A673 (cell line): ENCODE measurements at regions not wholly inside any gene's neighbourhood (a gene's known extent, or its start where the extent isn't known, plus 50 kb on each side); places are given as distances from the start of the nearest gene placed in this dataset.
A peak's percentile ranks its signal among the peaks of the same experiment; 100 is the strongest.

Source experiments
- BruUV-seq: library from RNA; stranded (reverse); fragments of 400-500 nt; replicated peaks from 2 replicates; lab custom pipeline; 2021; lab: Mats Ljungman, UMichigan
- CTCF ChIA-PET: fragments of 300-600 bp; sonication (Branson Sonifier 250); formaldehyde crosslinking; loops from one replicate; lab custom pipeline; 2022; ENCODE audit warnings: antibody characterized with exemption; lab: Charles Lee
- POLR2A ChIA-PET: fragments of 300-600 bp; sonication (Branson Sonifier 250); formaldehyde crosslinking; loops from one replicate; lab custom pipeline; 2022; ENCODE audit warnings: antibody characterized with exemption; ENCODE audit not compliant: low non-redundant PET; lab: Charles Lee
- DNase-seq: peaks from one replicate; pipeline ENCODE4 v3.0.0-alpha.2; 2015; ENCODE audit warnings: low spot score
- H3K27ac ChIP-seq: fragments of 200-600 bp; sonication (generic); 2 replicates; pipeline ENCODE4 v1.5.1; 2016; ENCODE audit warnings: mixed run types, low read depth, mild to moderate bottlenecking, mixed read lengths, antibody characterized with exemption, low read length; ENCODE audit not compliant: poor library complexity, severe bottlenecking
- H3K27me3 ChIP-seq: fragments of 200-600 bp; sonication (generic); replicated peaks from 2 replicates; pipeline ENCODE4 v1.6.1; 2017; ENCODE audit warnings: mixed run types, low read depth, mild to moderate bottlenecking, mixed read lengths, antibody characterized with exemption, low read length; ENCODE audit not compliant: insufficient read depth, poor library complexity
- H3K36me3 ChIP-seq: fragments of 200-600 bp; sonication (generic); 2 replicates; pipeline ENCODE4 v1.6.1; 2016; ENCODE audit warnings: mixed run types, mild to moderate bottlenecking, mixed read lengths, antibody characterized with exemption, low read length; ENCODE audit not compliant: insufficient read depth, poor library complexity, severe bottlenecking
- H3K4me1 ChIP-seq: fragments of 200-600 bp; sonication (generic); 2 replicates; pipeline ENCODE4 v1.6.1; 2017; ENCODE audit warnings: mixed run types, mild to moderate bottlenecking, mixed read lengths, antibody characterized with exemption, low read length; ENCODE audit not compliant: insufficient read depth, poor library complexity, severe bottlenecking
- H3K4me3 ChIP-seq: fragments of 200-600 bp; sonication (generic); 2 replicates; pipeline ENCODE4 v1.5.1; 2016; ENCODE audit warnings: low read depth, mixed run types, mild to moderate bottlenecking, mixed read lengths, low read length; ENCODE audit not compliant: poor library complexity, severe bottlenecking
- H3K9me3 ChIP-seq: fragments of 200-600 bp; sonication (generic); 2 replicates; pipeline ENCODE4 v1.6.1; 2016; ENCODE audit warnings: mixed run types, low read depth, mild to moderate bottlenecking, mixed read lengths, antibody characterized with exemption, low read length; ENCODE audit not compliant: poor library complexity, severe bottlenecking
- EZH2 ChIP-seq: fragments of 200-600 bp; sonication (generic); IDR thresholded peaks from 2 replicates; pipeline ENCODE4 v1.6.1; 2017; ENCODE audit warnings: borderline replicate concordance, low read depth, mild to moderate bottlenecking, mixed read lengths, antibody characterized with exemption, low read length; ENCODE audit not compliant: poor library complexity, severe bottlenecking
- intact Hi-C: fragments of 100-400 bp; cut with micrococcal nuclease; formaldehyde crosslinking; loops from one replicate; pipeline ENCODE4 v1.10.0; 2022; ENCODE audit not compliant: unreplicated experiment
- TF ChIP-seq, protein P1 (sequence below): fragments of 300-800, 200-600 bp; sonication (generic); conservative IDR thresholded peaks from 2 replicates; pipeline ENCODE4 v1.5.1; 2017; ENCODE audit warnings: low read depth, mild to moderate bottlenecking, antibody characterized with exemption, low read length, moderate library complexity, mixed read lengths

DNA sequence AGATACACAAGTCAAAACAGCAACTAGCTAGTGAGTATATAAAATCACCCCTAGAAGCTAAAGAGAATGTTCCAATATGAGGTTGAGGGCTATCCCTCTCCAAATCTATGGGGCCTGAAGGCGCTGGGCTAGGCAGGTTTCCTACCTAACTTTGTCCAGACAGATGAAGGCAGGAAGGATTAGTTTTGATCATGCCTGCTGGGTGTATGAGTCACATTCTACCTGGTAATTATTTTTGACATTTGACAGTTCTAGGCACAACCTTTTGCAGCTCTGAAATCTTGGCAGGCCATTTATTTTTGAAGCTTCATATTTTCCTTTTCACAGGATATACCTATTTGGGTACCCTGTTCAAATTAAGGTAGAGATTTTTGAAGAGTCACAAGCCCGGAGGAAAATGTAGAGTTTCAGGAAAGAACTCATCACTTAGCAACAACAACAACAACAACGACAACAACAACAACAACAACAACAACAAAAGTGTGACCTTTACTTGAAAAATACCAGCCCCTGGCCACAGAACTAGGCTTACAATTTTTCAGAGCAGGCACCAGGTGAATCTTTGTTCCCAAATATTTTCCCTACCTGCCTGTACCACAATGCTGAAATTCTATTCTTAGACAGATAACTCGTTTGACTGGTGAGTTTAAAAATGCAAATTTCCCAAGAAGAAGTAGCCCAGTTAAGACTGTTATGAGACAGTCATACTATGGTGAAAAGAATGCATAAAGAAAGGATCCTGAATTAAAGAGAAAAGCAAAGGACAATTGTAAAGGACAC, 175.5 kb upstream of the TUT7 start:
- ChIA-PET CTCF (no interaction called here), POLR2A (no interaction called here)
- intact Hi-C loops: no loop called here
- Histone ChIP-seq H3K4me3 (no peak overlapping the region), H3K4me1 (peaks cover 76% of the 10 kb centered on the region), H3K27ac (peak overlapping the region; percentile 69), H3K9me3 (no peaks in the 10 kb centered on the region), H3K27me3 (no peaks in the 10 kb centered on the region), H3K36me3 (no peaks in the 10 kb centered on the region)
- TF ChIP-seq, protein P1, sequence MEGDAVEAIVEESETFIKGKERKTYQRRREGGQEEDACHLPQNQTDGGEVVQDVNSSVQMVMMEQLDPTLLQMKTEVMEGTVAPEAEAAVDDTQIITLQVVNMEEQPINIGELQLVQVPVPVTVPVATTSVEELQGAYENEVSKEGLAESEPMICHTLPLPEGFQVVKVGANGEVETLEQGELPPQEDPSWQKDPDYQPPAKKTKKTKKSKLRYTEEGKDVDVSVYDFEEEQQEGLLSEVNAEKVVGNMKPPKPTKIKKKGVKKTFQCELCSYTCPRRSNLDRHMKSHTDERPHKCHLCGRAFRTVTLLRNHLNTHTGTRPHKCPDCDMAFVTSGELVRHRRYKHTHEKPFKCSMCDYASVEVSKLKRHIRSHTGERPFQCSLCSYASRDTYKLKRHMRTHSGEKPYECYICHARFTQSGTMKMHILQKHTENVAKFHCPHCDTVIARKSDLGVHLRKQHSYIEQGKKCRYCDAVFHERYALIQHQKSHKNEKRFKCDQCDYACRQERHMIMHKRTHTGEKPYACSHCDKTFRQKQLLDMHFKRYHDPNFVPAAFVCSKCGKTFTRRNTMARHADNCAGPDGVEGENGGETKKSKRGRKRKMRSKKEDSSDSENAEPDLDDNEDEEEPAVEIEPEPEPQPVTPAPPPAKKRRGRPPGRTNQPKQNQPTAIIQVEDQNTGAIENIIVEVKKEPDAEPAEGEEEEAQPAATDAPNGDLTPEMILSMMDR: no peak
- no peak for TF ChIP-seq EZH2
- no TSS peak for BruUV-seq
- DNase-seq: no peak

DNA sequence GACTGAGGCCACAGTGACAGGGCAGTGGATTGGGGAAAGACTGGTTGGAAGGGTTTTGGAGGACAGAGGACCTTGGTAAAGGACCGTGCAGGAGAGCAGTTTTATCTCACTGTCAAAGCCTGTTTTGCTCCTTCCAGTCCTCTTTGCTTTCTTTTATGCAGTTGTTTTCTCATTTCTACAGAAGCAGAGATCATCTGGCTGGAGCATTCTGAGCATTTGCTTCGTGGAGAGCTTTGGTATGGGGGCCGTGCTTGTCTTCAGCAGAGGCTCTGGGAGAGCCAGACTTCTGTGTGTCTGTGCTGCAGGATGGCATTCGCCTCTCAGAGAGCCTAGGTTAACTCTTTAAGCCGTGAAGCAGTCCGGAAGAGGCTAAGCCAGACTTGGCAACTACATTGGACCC, 171.8 kb upstream of the TUT7 start:
- CTCF ChIA-PET: no interaction called here
- Histone ChIP-seq H3K36me3 (no peaks in the 10 kb centered on the region), H3K4me3 (no peak overlapping the region), H3K27me3 (no peaks in the 10 kb centered on the region), H3K4me1 (peaks cover 55% of the 10 kb centered on the region), H3K9me3 (no peaks in the 10 kb centered on the region), H3K27ac (peak overlapping the region; percentile 85)
- intact Hi-C loops: no loop called here
- no peak for DNase-seq
- TF ChIP-seq, protein P1: no peak
- TF ChIP-seq EZH2: no peak
- POLR2A ChIA-PET: no interaction called here
- BruUV-seq: no TSS peak

DNA sequence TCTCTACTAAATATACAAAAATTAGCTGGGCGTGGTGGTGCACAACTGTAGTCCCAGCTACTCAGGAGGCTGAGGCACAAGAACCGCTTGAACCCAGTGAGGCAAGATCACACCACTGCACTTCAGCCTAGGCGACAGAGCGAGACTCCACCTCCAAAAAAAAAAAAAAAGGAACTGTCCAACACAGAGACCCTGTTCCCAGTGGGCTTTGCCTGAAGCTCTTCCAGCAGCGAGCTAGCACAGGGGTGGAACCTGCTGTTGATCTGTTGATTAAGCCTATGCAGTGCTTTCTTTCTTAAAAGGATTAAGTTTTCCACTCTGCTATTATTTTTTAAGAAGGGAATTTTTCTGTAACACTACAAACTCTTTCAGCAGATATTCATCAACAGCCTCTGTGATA, 171.0 kb upstream of the TUT7 start:
- DNase-seq: peak; percentile 71
- Histone ChIP-seq H3K27ac (peak overlapping the region; percentile 85), H3K4me1 (peaks cover 47% of the 10 kb centered on the region), H3K36me3 (no peaks in the 10 kb centered on the region), H3K9me3 (no peaks in the 10 kb centered on the region), H3K4me3 (no peak overlapping the region), H3K27me3 (no peaks in the 10 kb centered on the region)
- TF ChIP-seq EZH2: no peak
- TF ChIP-seq, protein P1: no peak
- intact Hi-C loops: no loop called here
- POLR2A ChIA-PET: interaction anchor here (0.6 kb wide), 3 partner anchors 10 to 185 kb away, joined by 3 to 5 read pairs (median 3); no protein-coding TSS in a partner anchor
- CTCF ChIA-PET: no interaction called here
- BruUV-seq: no TSS peak
